ENCODE measurements at regions not wholly inside any gene's neighbourhood (a gene's known extent, or its start where the extent isn't known, plus 50 kb on each side); places are given as distances from the start of the nearest gene placed in this dataset.

DNA sequence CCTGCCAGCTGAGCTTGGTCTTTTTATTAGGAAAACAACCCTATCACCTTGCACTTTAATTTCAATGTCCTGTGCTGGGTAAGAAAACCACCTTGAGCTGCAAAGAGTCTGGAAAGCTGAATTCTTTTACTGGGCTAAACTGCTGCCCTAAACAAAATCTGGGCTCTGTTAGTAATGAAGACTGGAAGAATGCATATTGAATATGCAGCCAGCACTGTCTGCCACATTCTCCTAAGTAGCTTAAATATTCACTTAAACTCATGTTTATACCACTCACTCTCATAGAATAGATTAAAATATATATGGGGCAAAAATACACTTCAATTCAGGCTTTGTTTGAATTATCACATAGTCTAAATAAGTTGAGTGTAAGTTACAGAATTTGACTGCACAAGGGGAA lies 158.0 kb downstream of the TGFB2 start:
- TF ChIP-seq CTCF (IDR thresholded peaks at IDR 0.05) (no peak), POLR2A (IDR thresholded peaks at IDR 0.05) (no peak)
